IMR-90 (cell line): ENCODE measurements at regions not wholly inside any gene's neighbourhood (a gene's known extent, or its start where the extent isn't known, plus 50 kb on each side); places are given as distances from the start of the nearest gene placed in this dataset.

Experiments
- ATAC-seq: fragments of 200-7000 bp; cut with Tn5 transposase; 2 replicates; pipeline ENCODE4 v1.9.1; 2020; ENCODE audit warnings: low read depth, mild to moderate bottlenecking, moderate library complexity
- BruUV-seq: library from RNA; stranded (reverse); fragments of 400-500 nt; replicated peaks from 2 replicates; lab custom pipeline; 2021; lab: Mats Ljungman, UMichigan
- CTCF ChIA-PET: fragments of 300-600 bp; formaldehyde crosslinking; extraction: SDS; loops from one replicate; lab custom pipeline; 2021; ENCODE audit warnings: antibody characterized with exemption; lab: Yijun Ruan, JAX
- POLR2A ChIA-PET: fragments of 300-600 bp; sonication (Branson Sonifier 250); formaldehyde crosslinking; loops from one replicate; lab custom pipeline; 2022; ENCODE audit warnings: antibody characterized with exemption; ENCODE audit not compliant: unreplicated experiment; lab: Charles Lee
- DNase-seq: peaks from one replicate; pipeline ENCODE4 v3.0.0; 2013
- H2AFZ ChIP-seq: replicated peaks from 2 replicates; pipeline ENCODE3; 2013; ENCODE audit warnings: low read length, mild to moderate bottlenecking; ENCODE audit not compliant: poor library complexity
- H2AK5ac ChIP-seq: 2 replicates; pipeline ENCODE4 v1.6.1; 2013; ENCODE audit warnings: low read depth, low read length, inconsistent platforms
- H2AK9ac ChIP-seq: replicated peaks from 2 replicates; pipeline ENCODE3; 2013; ENCODE audit warnings: mild to moderate bottlenecking, low read depth, low read length, moderate library complexity; ENCODE audit not compliant: poor library complexity
- H2BK120ac ChIP-seq: 2 replicates; pipeline ENCODE4 v1.6.1; 2013; ENCODE audit warnings: low read depth, low read length, inconsistent platforms
- H2BK15ac ChIP-seq: 3 replicates; pipeline ENCODE4 v1.6.1; 2013; ENCODE audit warnings: low read depth, low read length, inconsistent platforms
- H2BK20ac ChIP-seq: 2 replicates; pipeline ENCODE4 v1.6.1; 2013; ENCODE audit warnings: low read depth, mild to moderate bottlenecking, inconsistent platforms, low read length, moderate library complexity
- H2BK5ac ChIP-seq: 2 replicates; pipeline ENCODE4 v1.6.1; 2013; ENCODE audit warnings: mild to moderate bottlenecking, low read depth, low read length, inconsistent platforms; ENCODE audit not compliant: poor library complexity, severe bottlenecking
- H3K14ac ChIP-seq: replicated peaks from 2 replicates; pipeline ENCODE4 v1.6.1; 2013; ENCODE audit warnings: low read depth, low read length, inconsistent platforms
- H3K18ac ChIP-seq: 2 replicates; pipeline ENCODE4 v1.6.1; 2013; ENCODE audit warnings: low read depth, low read length, control low read depth
- H3K23ac ChIP-seq: 2 replicates; pipeline ENCODE4 v1.6.1; 2013; ENCODE audit warnings: low read depth, low read length, inconsistent platforms
- H3K27ac ChIP-seq: 2 replicates; pipeline ENCODE4 v1.5.1; 2013; ENCODE audit warnings: mild to moderate bottlenecking, control low read depth, low read length; ENCODE audit not compliant: insufficient read depth
- H3K27me3 ChIP-seq: 2 replicates; pipeline ENCODE4 v1.6.1; 2013; ENCODE audit warnings: low read length; ENCODE audit not compliant: control insufficient read depth, insufficient read depth
- H3K36me3 ChIP-seq: 2 replicates; pipeline ENCODE4 v1.6.1; 2013; ENCODE audit warnings: low read length, mixed read lengths; ENCODE audit not compliant: control insufficient read depth, insufficient read depth
- H3K4ac ChIP-seq: 2 replicates; pipeline ENCODE4 v1.6.1; 2013; ENCODE audit warnings: low read depth, low read length, inconsistent platforms
- H3K4me1 ChIP-seq: 2 replicates; pipeline ENCODE4 v1.6.1; 2013; ENCODE audit warnings: low read length, mixed read lengths; ENCODE audit not compliant: control insufficient read depth, insufficient read depth
- H3K4me2 ChIP-seq: 2 replicates; pipeline ENCODE4 v1.6.1; 2013; ENCODE audit warnings: low read depth, mild to moderate bottlenecking, control low read depth, low read length, moderate library complexity
- H3K4me3 ChIP-seq: 2 replicates; pipeline ENCODE4 v1.5.1; 2013; ENCODE audit warnings: low read depth, mild to moderate bottlenecking, control low read depth, low read length, moderate library complexity; ENCODE audit not compliant: insufficient read depth
- H3K56ac ChIP-seq: 2 replicates; pipeline ENCODE4 v1.6.1; 2013; ENCODE audit warnings: low read length, inconsistent platforms; ENCODE audit not compliant: insufficient read depth; ENCODE audit errors: extremely low read depth
- H3K79me1 ChIP-seq, 2 experiments: 2 replicates each; pipeline ENCODE4 v1.6.1; 2013; ENCODE audit warnings: low read length in 2 of 2, inconsistent platforms in 1 of 2, low read depth in 1 of 2
- H3K9ac ChIP-seq: 2 replicates; pipeline ENCODE4 v1.6.1; 2013; ENCODE audit warnings: low read depth, low read length, control low read depth
- H3K9me1 ChIP-seq: 2 replicates; pipeline ENCODE4 v1.6.1; 2013; ENCODE audit warnings: low read length, inconsistent platforms; ENCODE audit not compliant: insufficient read depth
- H3K9me3 ChIP-seq: 2 replicates; pipeline ENCODE4 v1.6.1; 2013; ENCODE audit warnings: low read length; ENCODE audit not compliant: control insufficient read depth, insufficient read depth
- H4K20me1 ChIP-seq: 2 replicates; pipeline ENCODE4 v1.6.1; 2013; ENCODE audit warnings: low read length, inconsistent platforms; ENCODE audit not compliant: insufficient read depth
- H4K5ac ChIP-seq: 2 replicates; pipeline ENCODE4 v1.6.1; 2013; ENCODE audit warnings: mild to moderate bottlenecking, low read depth, low read length, control low read depth
- H4K8ac ChIP-seq, 2 experiments: 2 replicates each; pipeline ENCODE4 v1.6.1; 2013; ENCODE audit warnings: low read depth in 2 of 2, low read length in 2 of 2, control low read depth in 1 of 2, inconsistent platforms in 1 of 2
- H4K91ac ChIP-seq: 2 replicates; pipeline ENCODE4 v1.6.1; 2013; ENCODE audit warnings: low read depth, low read length, inconsistent platforms; ENCODE audit not compliant: insufficient read depth
- CEBPB ChIP-seq: IDR thresholded peaks from 2 replicates; pipeline ENCODE4 v1.6.1; 2012; ENCODE audit warnings: low read depth, low read length, improper control_type of control experiment
- CTCF ChIP-seq: conservative IDR thresholded peaks from 2 replicates; pipeline ENCODE4 v1.5.1; 2012; ENCODE audit warnings: mild to moderate bottlenecking, low read depth, low read length, improper control_type of control experiment
- WGBS, 2 experiments: methylation state at CpG; one replicate each; pipeline versions ENCODE4 v1.1.5 to v1.1.7; 2013; ENCODE audit warnings: missing lambda C conversion rate in 2 of 2; ENCODE audit not compliant: insufficient read length in 1 of 2; ENCODE audit errors: extremely low coverage in 2 of 2; 5-methylcytosine and 5-hydroxymethylcytosine counted together
- dilution Hi-C: fragments of 300-500 bp; cut with HindIII; formaldehyde crosslinking; loops from one replicate; pipeline ENCODE4 v1.14.3; 2018; ENCODE audit warnings: low sequenced_read_pairs; ENCODE audit not compliant: unreplicated experiment
- in situ Hi-C: fragments of 300-500 bp; cut with MboI; formaldehyde crosslinking; loops from 3 replicates; pipeline ENCODE4 v1.14.3; 2019; ENCODE audit warnings: low sequenced_read_pairs, inconsistent platforms, mixed read lengths
- intact Hi-C: fragments of 100-400 bp; cut with micrococcal nuclease; formaldehyde crosslinking; loops from 2 replicates; pipeline ENCODE4 v1.10.0; 2022

- in situ Hi-C loops: no loop called here
- H2AFZ ChIP-seq: no peak overlapping the region
These were observed 134.7 kb downstream of the MSTN start for GRCh38 chr2:189927823-189928222.

More at GRCh38 chr2:189927823-189928222, 134.7 kb downstream of the MSTN start:
- H3K4me2 ChIP-seq: no peak overlapping the region
- no peak overlapping the region for H3K4ac ChIP-seq
- ATAC-seq (no peak), DNase-seq (peak; percentile 18)
- CTCF ChIA-PET: no interaction called here
- peak overlapping the region; percentile 26; the same call in 1 of the 3 replicates for H2BK15ac ChIP-seq
- no peaks in the 10 kb centered on the region for H3K27me3 ChIP-seq
- H3K36me3 ChIP-seq: no peaks in the 10 kb centered on the region
- H2AK9ac ChIP-seq: no peak overlapping the region
- no peaks in the 10 kb centered on the region for H3K79me1 ChIP-seq
- peak overlapping the region in 1 of 2 experiments; percentile 63; a peak in 1 of 4 replicates for H4K8ac ChIP-seq
- no CpG with 5 or more reads among the region's 1 CpG for WGBS, 2 experiments
- peak overlapping the region; percentile 1; the same call in 1 of the 2 replicates for H3K18ac ChIP-seq
- H3K9me3 ChIP-seq: no peaks in the 10 kb centered on the region
- H3K4me1 ChIP-seq: peaks cover 3% of the 10 kb centered on the region; the same call in 1 of the 2 replicates
- H3K56ac ChIP-seq: peak overlapping the region; percentile 17; the same call in 1 of the 2 replicates
- no TSS peak for BruUV-seq
- no peak overlapping the region for H2AK5ac ChIP-seq
- no peak overlapping the region for H2BK120ac ChIP-seq
- peak overlapping the region; percentile 66 for H2BK5ac ChIP-seq
- H3K14ac ChIP-seq: 0 out of 2 replicates have a peak overlapping the region, but pooled peaks have one; percentile 29
- POLR2A ChIA-PET: no interaction called here
- no peak overlapping the region for H4K91ac ChIP-seq
- no peak overlapping the region for H3K27ac ChIP-seq
- TF ChIP-seq CTCF (no peak), CEBPB (peak; percentile 100)
- peak overlapping the region; percentile 60; the same call in 1 of the 2 replicates for H2BK20ac ChIP-seq
- no peaks in the 10 kb centered on the region for H4K20me1 ChIP-seq
- no peak overlapping the region for H3K4me3 ChIP-seq
- H3K9ac ChIP-seq: no peak overlapping the region
- no peak overlapping the region for H4K5ac ChIP-seq
- H3K9me1 ChIP-seq: no peaks in the 10 kb centered on the region
- dilution Hi-C loops (no loop called here), intact Hi-C loops (no loop called here)
- H3K23ac ChIP-seq: no peak overlapping the region
